ENCODE measurements at regions not wholly inside any gene's neighbourhood (a gene's known extent, or its start where the extent isn't known, plus 50 kb on each side); places are given as distances from the start of the nearest gene placed in this dataset.

- TF ChIP-seq, protein P1, sequence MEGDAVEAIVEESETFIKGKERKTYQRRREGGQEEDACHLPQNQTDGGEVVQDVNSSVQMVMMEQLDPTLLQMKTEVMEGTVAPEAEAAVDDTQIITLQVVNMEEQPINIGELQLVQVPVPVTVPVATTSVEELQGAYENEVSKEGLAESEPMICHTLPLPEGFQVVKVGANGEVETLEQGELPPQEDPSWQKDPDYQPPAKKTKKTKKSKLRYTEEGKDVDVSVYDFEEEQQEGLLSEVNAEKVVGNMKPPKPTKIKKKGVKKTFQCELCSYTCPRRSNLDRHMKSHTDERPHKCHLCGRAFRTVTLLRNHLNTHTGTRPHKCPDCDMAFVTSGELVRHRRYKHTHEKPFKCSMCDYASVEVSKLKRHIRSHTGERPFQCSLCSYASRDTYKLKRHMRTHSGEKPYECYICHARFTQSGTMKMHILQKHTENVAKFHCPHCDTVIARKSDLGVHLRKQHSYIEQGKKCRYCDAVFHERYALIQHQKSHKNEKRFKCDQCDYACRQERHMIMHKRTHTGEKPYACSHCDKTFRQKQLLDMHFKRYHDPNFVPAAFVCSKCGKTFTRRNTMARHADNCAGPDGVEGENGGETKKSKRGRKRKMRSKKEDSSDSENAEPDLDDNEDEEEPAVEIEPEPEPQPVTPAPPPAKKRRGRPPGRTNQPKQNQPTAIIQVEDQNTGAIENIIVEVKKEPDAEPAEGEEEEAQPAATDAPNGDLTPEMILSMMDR (IDR thresholded peaks at IDR 0.05): no peak
- TF ChIP-seq POLR2A (IDR thresholded peaks at IDR 0.05): no peak
These were observed 191.8 kb downstream of the QDPR start for GRCh38 chr4:17320046-17320445.

Measured in body of pancreas (tissue), 4 donors.